BLaER1 treated with 17β-estradiol and CSF1 and Interleukin-3, amounts not matched to agents 10 nM and 100 nM (cell line): ENCODE measurements at regions not wholly inside any gene's neighbourhood (a gene's known extent, or its start where the extent isn't known, plus 50 kb on each side); places are given as distances from the start of the nearest gene placed in this dataset.

Experiments used
- H3K27ac ChIP-seq, 11 experiments: shearing (Covaris generic); formaldehyde crosslinking; 2 replicates each; pipeline ENCODE4 v1.8.1; 2022
- H3K27me3 ChIP-seq, 11 experiments: shearing (Covaris generic); formaldehyde crosslinking; 2 replicates each; pipeline ENCODE4 v1.8.1; 2022
- H3K36me3 ChIP-seq, 11 experiments: shearing (Covaris generic); formaldehyde crosslinking; 2 replicates each; pipeline ENCODE4 v1.8.1; 2022
- H3K4me1 ChIP-seq, 10 experiments: shearing (Covaris generic); formaldehyde crosslinking; 2 replicates each; pipeline ENCODE4 v1.8.1; 2022
- H3K4me2 ChIP-seq, 11 experiments: shearing (Covaris generic); formaldehyde crosslinking; 2 replicates each; pipeline ENCODE4 v1.8.1; 2022
- H3K4me3 ChIP-seq, 10 experiments: shearing (Covaris generic); formaldehyde crosslinking; 2 replicates each; pipeline ENCODE4 v1.8.1; 2022
- H3K9ac ChIP-seq, 11 experiments: shearing (Covaris generic); formaldehyde crosslinking; 2 replicates each; pipeline ENCODE4 v1.8.1; 2022
- H3K9me3 ChIP-seq, 11 experiments: shearing (Covaris generic); formaldehyde crosslinking; replicated peaks in 1 of 11; 2 replicates each; pipeline ENCODE4 v1.8.1; 2022
- H4K20me1 ChIP-seq, 11 experiments: shearing (Covaris generic); formaldehyde crosslinking; 2 replicates each; pipeline ENCODE4 v1.8.1; 2022
- Cebpa-rat ChIP-seq, 11 experiments: shearing (Covaris generic); IDR thresholded peaks; 2 replicates each; pipeline ENCODE4 v1.8.1; 2022

DNA sequence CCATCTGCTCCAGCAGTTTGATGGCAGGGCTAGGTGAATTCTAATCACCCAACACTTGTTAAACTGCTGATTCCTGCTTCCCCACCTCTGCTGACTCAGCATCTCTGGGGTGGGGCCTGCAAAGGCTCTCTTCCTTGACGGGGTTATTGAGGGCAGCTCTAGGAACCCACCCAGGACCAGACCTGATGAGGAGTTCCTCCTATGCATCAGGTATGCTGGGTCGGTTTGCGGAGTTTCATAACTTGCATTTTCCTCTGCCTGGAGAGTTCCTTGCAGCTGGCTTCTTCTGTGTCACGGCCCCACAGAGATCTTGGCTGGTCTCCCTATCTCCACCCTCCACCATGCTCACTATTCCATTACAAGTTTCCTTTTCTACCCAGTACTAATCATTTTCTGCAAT, 93.4 kb upstream of the CCL2 start:
- H3K9ac ChIP-seq, result no peak overlapping the region
- H3K9me3 ChIP-seq, result peaks cover 0 to 14% (median 4%) of the 10 kb centered on the region in 11 experiments; a peak in 11 of 22 replicates
- H3K4me3 ChIP-seq, result no peak overlapping the region
- H3K4me1 ChIP-seq, result no peaks in the 10 kb centered on the region
- no peaks in the 10 kb centered on the region for H3K36me3 ChIP-seq
- H3K27ac ChIP-seq, result no peak overlapping the region
- no peak overlapping the region for H3K4me2 ChIP-seq
- H3K27me3 ChIP-seq, result no peaks in the 10 kb centered on the region
- TF ChIP-seq Cebpa-rat (IDR thresholded peaks at IDR 0.05), result no peak
- no peaks in the 10 kb centered on the region for H4K20me1 ChIP-seq

DNA sequence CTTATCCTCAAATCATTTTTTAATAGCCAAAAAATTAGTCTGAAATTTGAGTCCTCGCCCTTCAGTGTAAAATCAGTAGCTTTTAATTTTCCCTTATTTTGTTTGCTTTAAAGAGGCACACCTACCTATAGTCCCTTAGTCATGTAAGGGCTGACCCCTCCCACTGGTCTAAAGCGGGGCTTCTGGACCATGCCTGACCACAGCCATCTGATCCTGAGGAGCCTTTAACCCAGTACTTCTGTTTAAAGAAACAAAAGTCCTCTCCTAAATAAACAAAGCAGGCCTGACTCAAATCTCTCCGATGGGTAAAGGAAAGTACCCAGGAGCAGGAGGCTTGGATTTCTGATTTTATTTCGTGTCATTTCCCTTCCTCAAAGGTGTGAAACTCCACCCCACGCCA, 92.0 kb upstream of the CCL2 start:
- H3K4me1 ChIP-seq, result no peaks in the 10 kb centered on the region
- H3K9ac ChIP-seq, result no peak overlapping the region
- no peaks in the 10 kb centered on the region for H3K27me3 ChIP-seq
- TF ChIP-seq Cebpa-rat (IDR thresholded peaks at IDR 0.05), result no peak
- no peak overlapping the region for H3K27ac ChIP-seq
- no peak overlapping the region for H3K4me3 ChIP-seq
- H3K36me3 ChIP-seq, result no peaks in the 10 kb centered on the region
- peaks cover 0 to 12% (median 4%) of the 10 kb centered on the region in 11 experiments; a peak in 11 of 22 replicates for H3K9me3 ChIP-seq
- H3K4me2 ChIP-seq, result no peak overlapping the region
- no peaks in the 10 kb centered on the region for H4K20me1 ChIP-seq

DNA sequence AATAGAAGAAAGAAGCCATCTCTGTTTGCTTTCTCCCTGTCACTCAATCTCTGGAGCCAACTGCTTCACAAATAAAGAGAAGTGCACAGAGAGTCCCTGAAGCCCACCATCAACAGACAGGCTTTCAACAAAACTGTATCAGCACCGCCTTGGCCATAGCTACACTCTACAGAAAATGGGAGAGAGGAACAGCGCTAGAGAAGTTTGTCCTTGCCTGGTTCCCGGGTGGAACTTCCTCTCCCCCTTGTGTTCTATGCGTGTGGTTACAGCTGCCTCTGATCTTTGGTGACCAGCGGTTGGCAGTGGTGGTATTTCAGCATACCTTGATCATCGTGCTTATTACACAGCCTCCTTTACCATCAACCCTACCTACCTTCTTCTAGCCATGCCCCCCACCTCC, 91.4 kb upstream of the CCL2 start:
- no peak for TF ChIP-seq Cebpa-rat (IDR thresholded peaks at IDR 0.05)
- no peak overlapping the region for H3K9ac ChIP-seq
- no peaks in the 10 kb centered on the region for H4K20me1 ChIP-seq
- H3K4me1 ChIP-seq, result no peaks in the 10 kb centered on the region
- no peaks in the 10 kb centered on the region for H3K27me3 ChIP-seq
- H3K4me2 ChIP-seq, result no peak overlapping the region
- H3K4me3 ChIP-seq, result no peak overlapping the region
- H3K9me3 ChIP-seq, result peaks cover 0 to 7% (median 4%) of the 10 kb centered on the region in 11 experiments; a peak in 10 of 22 replicates
- H3K36me3 ChIP-seq, result no peaks in the 10 kb centered on the region
- H3K27ac ChIP-seq, result no peak overlapping the region

DNA sequence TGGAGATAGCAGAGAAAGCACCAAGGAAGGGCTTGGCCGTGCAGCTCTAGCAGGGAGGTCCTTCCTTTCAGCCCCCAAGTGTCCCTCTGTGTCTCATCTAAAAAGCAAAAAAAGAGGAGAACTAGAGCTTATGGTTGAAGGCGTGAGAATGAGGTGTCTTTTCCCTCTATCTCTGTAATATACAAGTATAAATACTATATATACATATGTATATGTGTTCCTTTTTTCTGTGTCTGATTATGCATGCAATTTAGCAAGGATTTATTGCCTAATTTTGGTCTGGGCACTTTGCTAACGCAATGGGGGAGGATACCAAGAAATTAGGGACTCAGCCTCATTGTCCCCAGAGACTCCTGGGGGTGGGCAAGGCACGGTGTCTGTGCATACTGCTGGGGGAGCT, 90.2 kb upstream of the CCL2 start:
- H3K4me2 ChIP-seq, result no peak overlapping the region
- no peaks in the 10 kb centered on the region for H3K36me3 ChIP-seq
- no peaks in the 10 kb centered on the region for H3K9me3 ChIP-seq
- no peaks in the 10 kb centered on the region for H3K27me3 ChIP-seq
- no peak for TF ChIP-seq Cebpa-rat (IDR thresholded peaks at IDR 0.05)
- H3K4me1 ChIP-seq, result no peaks in the 10 kb centered on the region
- H3K9ac ChIP-seq, result no peak overlapping the region
- H3K27ac ChIP-seq, result no peak overlapping the region
- no peak overlapping the region for H3K4me3 ChIP-seq
- no peaks in the 10 kb centered on the region for H4K20me1 ChIP-seq

DNA sequence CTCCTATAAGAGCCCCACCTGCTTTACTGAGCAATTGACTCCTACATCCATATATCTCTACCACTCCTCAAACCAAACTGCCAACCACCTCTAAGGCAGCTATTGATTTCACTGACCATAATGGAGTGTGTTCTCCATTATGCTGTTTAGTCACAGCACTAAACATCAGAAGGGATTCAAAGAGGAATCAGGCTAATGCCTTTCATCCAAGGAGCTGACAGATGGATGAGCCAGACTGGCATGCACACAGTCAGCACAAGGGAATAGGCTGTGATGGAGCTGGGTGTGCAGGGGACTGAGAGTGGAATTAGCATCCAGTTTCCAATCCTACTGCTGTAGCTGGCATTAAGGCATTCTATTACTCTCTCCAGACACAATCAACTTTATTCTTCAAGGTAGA, 88.7 kb upstream of the CCL2 start:
- Histone ChIP-seq H3K9ac (no peak overlapping the region), H3K4me1 (peaks cover 0 to under 1% (median 0%) of the 10 kb centered on the region in 10 experiments; a peak in 1 of 20 replicates), H4K20me1 (no peaks in the 10 kb centered on the region), H3K4me3 (no peak overlapping the region), H3K36me3 (no peaks in the 10 kb centered on the region), H3K4me2 (no peak overlapping the region), H3K27ac (no peak overlapping the region), H3K9me3 (no peaks in the 10 kb centered on the region), H3K27me3 (no peaks in the 10 kb centered on the region)
- no peak for TF ChIP-seq Cebpa-rat (IDR thresholded peaks at IDR 0.05)

DNA sequence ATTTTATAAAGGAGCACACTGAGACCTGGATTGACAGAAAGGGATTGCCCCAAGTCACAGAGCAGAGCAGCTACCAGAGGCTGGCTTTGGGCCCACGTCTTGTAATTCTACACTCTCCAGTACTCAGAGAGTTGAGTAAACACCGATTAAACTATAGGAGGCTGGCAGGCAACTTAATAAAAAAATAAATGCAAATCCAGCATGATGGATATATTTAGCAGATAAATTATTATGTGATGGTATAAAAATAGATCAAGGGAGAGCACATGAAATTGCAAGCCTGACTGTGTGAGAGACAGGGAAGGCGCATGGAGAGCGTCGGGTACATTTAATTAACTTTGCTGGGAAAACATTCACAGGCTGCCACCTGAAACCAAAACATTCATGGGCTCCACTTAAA, 87.7 kb upstream of the CCL2 start:
- Histone ChIP-seq H4K20me1 (no peaks in the 10 kb centered on the region), H3K27ac (no peak overlapping the region)

DNA sequence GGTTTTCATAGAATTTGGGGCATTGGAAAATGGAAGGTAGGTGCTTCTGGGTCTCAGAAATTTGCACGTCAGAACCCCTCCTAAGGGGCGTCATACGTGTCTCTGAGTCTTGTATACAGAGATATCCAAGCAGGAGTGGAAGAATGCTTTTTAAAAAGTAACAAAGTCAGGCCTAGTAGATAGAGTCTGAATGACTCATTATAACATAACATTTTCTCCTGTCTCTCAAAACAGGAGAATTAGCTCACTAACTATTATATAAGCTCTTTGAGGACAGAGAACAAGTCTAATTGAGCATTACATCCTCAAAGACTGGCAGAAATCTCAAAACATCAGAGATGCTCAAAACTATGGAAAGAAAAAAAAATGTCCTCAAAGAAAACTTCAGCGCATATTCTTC, 86.1 kb upstream of the CCL2 start:
- Histone ChIP-seq H3K9me3 (peaks cover 0 to 18% (median 12%) of the 10 kb centered on the region in 11 experiments; a peak in 18 of 22 replicates), H3K36me3 (no peaks in the 10 kb centered on the region), H3K27ac (no peak overlapping the region), H3K27me3 (no peaks in the 10 kb centered on the region), H3K4me2 (no peak overlapping the region), H3K4me1 (peaks cover 0 to 21% (median 0%) of the 10 kb centered on the region in 10 experiments; a peak in 4 of 20 replicates), H3K4me3 (no peak overlapping the region), H4K20me1 (no peaks in the 10 kb centered on the region), H3K9ac (no peak overlapping the region)
- TF ChIP-seq Cebpa-rat (IDR thresholded peaks at IDR 0.05), result no peak

More for the DNA sequence above, 87.7 kb upstream of the CCL2 start:
- Histone ChIP-seq H3K4me1 (peaks cover 0 to 6% (median 0%) of the 10 kb centered on the region in 10 experiments; a peak in 4 of 20 replicates), H3K27me3 (no peaks in the 10 kb centered on the region), H3K9me3 (peaks cover 0 to 10% (median 6%) of the 10 kb centered on the region in 11 experiments; a peak in 18 of 22 replicates), H3K4me2 (no peak overlapping the region), H3K9ac (no peak overlapping the region), H3K4me3 (no peak overlapping the region), H3K36me3 (no peaks in the 10 kb centered on the region)
- no peak for TF ChIP-seq Cebpa-rat (IDR thresholded peaks at IDR 0.05)

DNA sequence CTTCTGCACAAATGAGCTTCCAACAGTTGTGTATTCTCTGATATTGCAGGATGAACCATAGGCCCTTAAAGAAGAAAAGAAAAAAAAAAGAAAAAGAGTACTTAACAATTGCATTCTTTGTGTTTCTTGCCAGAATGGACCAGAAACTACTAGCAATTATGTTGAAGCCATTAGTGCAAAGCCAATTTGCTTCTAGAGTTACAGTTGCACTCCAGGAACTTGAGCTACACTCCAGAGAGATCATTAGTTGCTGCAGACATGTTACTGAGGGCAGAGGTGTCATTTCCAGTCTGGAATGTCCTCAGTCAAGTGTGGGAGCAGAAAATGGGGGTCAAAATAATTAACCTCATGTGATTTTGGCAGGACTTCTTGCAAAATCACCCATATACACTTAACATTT, 85.6 kb upstream of the CCL2 start:
- no peaks in the 10 kb centered on the region for H4K20me1 ChIP-seq

DNA sequence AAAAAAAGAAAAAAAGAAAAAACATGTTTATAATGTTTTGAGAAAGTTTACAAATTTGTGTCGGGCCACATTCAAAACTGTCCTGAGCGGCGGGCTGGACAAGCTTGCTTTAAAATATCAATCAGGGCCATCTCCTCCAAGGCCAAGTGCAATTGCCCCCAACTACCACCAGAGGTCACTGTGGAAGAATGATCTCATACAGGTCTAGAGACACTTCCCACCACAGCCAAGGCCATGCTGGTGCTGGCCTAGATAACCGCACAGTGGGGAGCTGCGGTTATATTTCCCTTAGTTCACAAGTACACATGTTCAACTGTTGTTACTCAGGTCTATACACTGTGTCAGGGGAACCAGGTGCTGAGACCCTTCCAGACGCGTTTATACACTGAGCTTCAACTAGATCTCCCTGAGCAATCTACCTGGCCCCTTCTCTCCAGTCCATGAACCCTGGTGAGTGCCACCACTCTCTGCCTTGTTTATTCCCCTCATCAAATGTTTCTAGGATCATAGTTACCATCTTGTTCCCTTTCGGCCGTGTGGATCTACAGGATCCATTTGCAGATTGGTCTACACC, 83.8 kb upstream of the CCL2 start:
- no peaks in the 10 kb centered on the region for H3K27me3 ChIP-seq
- H3K27ac ChIP-seq, result no peak overlapping the region
- no peak for TF ChIP-seq Cebpa-rat (IDR thresholded peaks at IDR 0.05)
- H4K20me1 ChIP-seq, result no peaks in the 10 kb centered on the region
- no peaks in the 10 kb centered on the region for H3K36me3 ChIP-seq
- no peak overlapping the region for H3K9ac ChIP-seq
- peaks cover 0 to 20% (median 12%) of the 10 kb centered on the region in 11 experiments; a peak in 18 of 22 replicates for H3K9me3 ChIP-seq
- peak overlapping the region in 2 of 11 experiments; percentile 14 to 15; a peak in 2 of 22 replicates for H3K4me2 ChIP-seq
- no peak overlapping the region for H3K4me3 ChIP-seq
- H3K4me1 ChIP-seq, result peaks cover 0 to 30% (median 0%) of the 10 kb centered on the region in 10 experiments; a peak in 6 of 20 replicates

More for the DNA sequence above, 85.6 kb upstream of the CCL2 start:
- Histone ChIP-seq H3K9ac (no peak overlapping the region), H3K27ac (no peak overlapping the region), H3K9me3 (peaks cover 0 to 20% (median 12%) of the 10 kb centered on the region in 11 experiments; a peak in 18 of 22 replicates), H3K27me3 (no peaks in the 10 kb centered on the region), H3K4me3 (no peak overlapping the region), H3K4me1 (peaks cover 0 to 21% (median 0%) of the 10 kb centered on the region in 10 experiments; a peak in 4 of 20 replicates), H3K36me3 (no peaks in the 10 kb centered on the region), H3K4me2 (no peak overlapping the region)
- TF ChIP-seq Cebpa-rat (IDR thresholded peaks at IDR 0.05), result no peak

DNA sequence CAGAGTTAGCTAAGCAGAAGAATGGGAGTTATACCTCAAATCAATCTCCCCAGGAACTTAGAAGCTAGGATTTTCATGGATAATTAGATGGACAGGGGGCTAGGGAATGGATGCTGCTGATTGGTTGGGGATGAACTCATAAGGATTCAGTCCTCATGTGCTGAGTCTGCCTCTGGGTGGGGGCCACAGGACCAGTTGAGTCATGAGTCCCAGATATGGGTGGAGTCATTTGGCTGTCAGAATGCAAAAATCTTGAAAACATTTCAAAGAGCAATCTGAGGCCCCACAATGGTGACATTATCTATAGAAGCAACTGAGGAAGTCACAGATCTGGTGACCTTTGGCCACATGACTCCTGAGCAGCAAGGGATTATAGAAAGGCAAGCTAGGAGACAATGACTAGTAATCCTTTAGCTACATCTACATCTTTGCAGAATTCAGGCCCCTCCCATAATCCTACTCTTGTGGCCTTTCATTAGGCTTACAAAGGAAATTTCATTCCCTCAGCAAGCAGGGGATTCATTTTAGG, 82.6 kb upstream of the CCL2 start:
- no peak overlapping the region for H3K9ac ChIP-seq
- H3K4me3 ChIP-seq, result no peak overlapping the region
- TF ChIP-seq Cebpa-rat (IDR thresholded peaks at IDR 0.05), result no peak
- peaks cover 4 to 42% (median 7%) of the 10 kb centered on the region in 10 experiments for H3K4me1 ChIP-seq
- H3K9me3 ChIP-seq, result peaks cover 0 to 20% (median 12%) of the 10 kb centered on the region in 11 experiments; a peak in 18 of 22 replicates
- H4K20me1 ChIP-seq, result no peaks in the 10 kb centered on the region
- H3K4me2 ChIP-seq, result peak overlapping the region in 2 of 11 experiments; percentile 5 to 38; a peak in 3 of 22 replicates
- H3K27me3 ChIP-seq, result no peaks in the 10 kb centered on the region
- no peak overlapping the region for H3K27ac ChIP-seq
- H3K36me3 ChIP-seq, result no peaks in the 10 kb centered on the region
